ENCODE measurements at regions not wholly inside any gene's neighbourhood (a gene's known extent, or its start where the extent isn't known, plus 50 kb on each side); places are given as distances from the start of the nearest gene placed in this dataset.
A peak's percentile ranks its signal among the peaks of the same experiment; 100 is the strongest.

DNA sequence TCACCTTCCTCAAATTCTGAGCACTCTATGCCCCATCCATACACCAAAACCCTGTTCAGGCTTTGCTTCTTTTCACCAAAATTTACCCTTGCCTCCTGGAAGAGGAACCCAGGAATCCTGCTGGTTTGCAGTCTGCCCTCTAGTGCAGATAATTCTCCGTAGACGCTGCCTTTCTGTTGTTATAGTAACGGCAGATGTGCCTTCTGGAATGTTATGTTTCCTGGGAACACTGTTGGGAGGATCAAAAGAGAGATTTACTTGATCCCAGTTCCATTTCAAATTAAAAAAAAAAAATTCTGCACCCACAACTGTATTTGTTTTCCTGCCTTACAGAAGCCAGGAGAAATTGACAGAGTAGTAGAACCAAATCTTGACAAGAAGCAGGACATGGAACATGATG, 104.2 kb upstream of the RMST start:
- no peak for DNase-seq (ENCODE audit: low read depth)
- no peak overlapping the region for H3K4me3 ChIP-seq (ENCODE audit: low read depth, low read length)
- in situ Hi-C loops (cut with HindIII; ENCODE audit: low sequenced_read_pairs) = no loop called here
- TF ChIP-seq, protein P1, sequence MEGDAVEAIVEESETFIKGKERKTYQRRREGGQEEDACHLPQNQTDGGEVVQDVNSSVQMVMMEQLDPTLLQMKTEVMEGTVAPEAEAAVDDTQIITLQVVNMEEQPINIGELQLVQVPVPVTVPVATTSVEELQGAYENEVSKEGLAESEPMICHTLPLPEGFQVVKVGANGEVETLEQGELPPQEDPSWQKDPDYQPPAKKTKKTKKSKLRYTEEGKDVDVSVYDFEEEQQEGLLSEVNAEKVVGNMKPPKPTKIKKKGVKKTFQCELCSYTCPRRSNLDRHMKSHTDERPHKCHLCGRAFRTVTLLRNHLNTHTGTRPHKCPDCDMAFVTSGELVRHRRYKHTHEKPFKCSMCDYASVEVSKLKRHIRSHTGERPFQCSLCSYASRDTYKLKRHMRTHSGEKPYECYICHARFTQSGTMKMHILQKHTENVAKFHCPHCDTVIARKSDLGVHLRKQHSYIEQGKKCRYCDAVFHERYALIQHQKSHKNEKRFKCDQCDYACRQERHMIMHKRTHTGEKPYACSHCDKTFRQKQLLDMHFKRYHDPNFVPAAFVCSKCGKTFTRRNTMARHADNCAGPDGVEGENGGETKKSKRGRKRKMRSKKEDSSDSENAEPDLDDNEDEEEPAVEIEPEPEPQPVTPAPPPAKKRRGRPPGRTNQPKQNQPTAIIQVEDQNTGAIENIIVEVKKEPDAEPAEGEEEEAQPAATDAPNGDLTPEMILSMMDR (IDR thresholded peaks at IDR 0.05; ENCODE audit: low read depth, low read length, missing control alignments) = no peak

- in situ Hi-C loops (cut with HindIII; ENCODE audit: low sequenced_read_pairs) = no loop called here
- DNase-seq (ENCODE audit: low read depth) = no peak
- TF ChIP-seq, protein P1 (IDR thresholded peaks at IDR 0.05; ENCODE audit: low read depth, low read length, missing control alignments) = no peak
- H3K4me3 ChIP-seq (ENCODE audit: low read depth, low read length) = no peak overlapping the region
Observed at GRCh38 chr12:97359021-97359690, 103.4 kb upstream of the RMST start.

DNA sequence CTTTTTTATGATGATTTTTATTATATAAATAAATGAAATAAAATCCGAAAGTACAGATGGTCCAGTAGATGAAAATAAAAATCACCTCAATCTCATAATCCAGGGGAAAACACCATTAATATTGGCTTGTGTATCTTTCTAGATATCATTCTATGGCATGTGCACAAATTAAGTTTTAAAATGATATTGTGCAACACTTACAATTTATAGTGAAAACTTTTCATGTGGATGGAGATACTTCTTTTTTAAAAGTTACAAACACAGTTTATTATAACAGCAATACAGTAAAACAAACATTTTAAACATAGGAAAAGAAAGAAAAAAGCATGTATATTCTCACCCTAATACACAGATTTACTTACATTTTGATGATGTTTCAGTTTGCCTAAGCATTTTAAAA, 98.9 kb upstream of the RMST start:
- TF ChIP-seq, protein P1 (IDR thresholded peaks at IDR 0.05; ENCODE audit: low read depth, low read length, missing control alignments) = no peak
- no peak for DNase-seq (ENCODE audit: low read depth)
- H3K4me3 ChIP-seq (ENCODE audit: low read depth, low read length) = no peak overlapping the region
- in situ Hi-C loops (cut with HindIII; ENCODE audit: low sequenced_read_pairs) = no loop called here

GRCh38 chr12:97368462-97369163, 94.0 kb upstream of the RMST start:
- in situ Hi-C loops (cut with HindIII; ENCODE audit: low sequenced_read_pairs) = no loop called here
- no peak overlapping the region for H3K4me3 ChIP-seq (ENCODE audit: low read depth, low read length)
- TF ChIP-seq, protein P1 (IDR thresholded peaks at IDR 0.05; ENCODE audit: low read depth, low read length, missing control alignments) = no peak
- no peak for DNase-seq (ENCODE audit: low read depth)

DNA sequence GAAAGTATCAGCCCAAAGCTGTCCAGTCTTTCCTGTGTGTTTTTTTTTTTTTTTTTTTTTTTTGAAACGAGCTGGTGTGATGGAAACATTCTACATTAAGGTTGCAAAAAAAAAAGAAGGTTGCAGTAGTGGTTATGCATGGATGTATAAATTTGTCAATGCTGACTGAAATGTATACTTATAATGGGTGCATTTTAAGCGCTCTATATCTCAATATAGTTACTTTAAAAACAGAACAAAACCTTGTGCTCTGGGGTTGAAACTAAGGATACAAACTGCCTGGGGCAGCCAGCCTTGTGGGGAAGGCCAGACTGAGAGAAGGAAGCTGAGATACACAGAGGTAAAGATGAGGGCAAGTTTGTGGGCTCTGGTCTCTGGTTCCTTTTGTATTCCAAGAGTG, 87.3 kb upstream of the RMST start:
- H3K4me3 ChIP-seq (ENCODE audit: low read depth, low read length) = no peak overlapping the region
- in situ Hi-C loops (cut with HindIII; ENCODE audit: low sequenced_read_pairs) = no loop called here
- no peak for DNase-seq (ENCODE audit: low read depth)
- TF ChIP-seq, protein P1 (IDR thresholded peaks at IDR 0.05; ENCODE audit: low read depth, low read length, missing control alignments) = no peak

- H3K4me3 ChIP-seq (ENCODE audit: low read depth, low read length) = no peak overlapping the region
- TF ChIP-seq, protein P1 (IDR thresholded peaks at IDR 0.05; ENCODE audit: low read depth, low read length, missing control alignments) = no peak
- peak; percentile 24 for DNase-seq (ENCODE audit: low read depth)
- in situ Hi-C loops (cut with HindIII; ENCODE audit: low sequenced_read_pairs) = no loop called here
Observed at GRCh38 chr12:97380440-97380839, 82.2 kb upstream of the RMST start.

Measured in astrocyte of the cerebellum (primary cell).